Osteocyte (in vitro differentiated cells): ENCODE measurements at regions not wholly inside any gene's neighbourhood (a gene's known extent, or its start where the extent isn't known, plus 50 kb on each side); places are given as distances from the start of the nearest gene placed in this dataset.
"Not testable (repeated sequence)": the region's sequence is repeated elsewhere in the genome, so short reads cannot be mapped to it uniquely, and the experiment has no call there.

ENCODE experiments used
- DNase-seq: peaks from one replicate; pipeline ENCODE4 v3.0.0; 2021; ENCODE audit warnings: mixed read lengths; ENCODE audit not compliant: unreplicated experiment; ENCODE audit errors: extremely low spot score
- H3K27ac Mint-ChIP-seq: one replicate; pipeline ENCODE4 v1.8.0; 2021; ENCODE audit warnings: mild to moderate bottlenecking, mixed read lengths; ENCODE audit not compliant: unreplicated experiment
- H3K27me3 Mint-ChIP-seq: one replicate; pipeline ENCODE4 v1.8.0; 2021; ENCODE audit warnings: mixed read lengths; ENCODE audit not compliant: unreplicated experiment
- H3K36me3 Mint-ChIP-seq: one replicate; pipeline ENCODE4 v1.8.0; 2021; ENCODE audit warnings: mixed read lengths; ENCODE audit not compliant: unreplicated experiment
- H3K4me1 Mint-ChIP-seq: one replicate; pipeline ENCODE4 v1.8.0; 2021; ENCODE audit warnings: mixed read lengths; ENCODE audit not compliant: unreplicated experiment
- H3K4me3 Mint-ChIP-seq: one replicate; pipeline ENCODE4 v1.8.0; 2021; ENCODE audit warnings: mild to moderate bottlenecking, moderate library complexity, mixed read lengths; ENCODE audit not compliant: unreplicated experiment
- H3K9me3 Mint-ChIP-seq: one replicate; pipeline ENCODE4 v1.8.0; 2021; ENCODE audit warnings: mixed read lengths; ENCODE audit not compliant: unreplicated experiment
- TF ChIP-seq, protein P1 (sequence below): fragments of 200-600 bp; sonication (generic); IDR thresholded peaks from 2 replicates; pipeline ENCODE4 v1.5.0; 2021; ENCODE audit warnings: antibody characterized with exemption, mild to moderate bottlenecking, moderate library complexity

DNA sequence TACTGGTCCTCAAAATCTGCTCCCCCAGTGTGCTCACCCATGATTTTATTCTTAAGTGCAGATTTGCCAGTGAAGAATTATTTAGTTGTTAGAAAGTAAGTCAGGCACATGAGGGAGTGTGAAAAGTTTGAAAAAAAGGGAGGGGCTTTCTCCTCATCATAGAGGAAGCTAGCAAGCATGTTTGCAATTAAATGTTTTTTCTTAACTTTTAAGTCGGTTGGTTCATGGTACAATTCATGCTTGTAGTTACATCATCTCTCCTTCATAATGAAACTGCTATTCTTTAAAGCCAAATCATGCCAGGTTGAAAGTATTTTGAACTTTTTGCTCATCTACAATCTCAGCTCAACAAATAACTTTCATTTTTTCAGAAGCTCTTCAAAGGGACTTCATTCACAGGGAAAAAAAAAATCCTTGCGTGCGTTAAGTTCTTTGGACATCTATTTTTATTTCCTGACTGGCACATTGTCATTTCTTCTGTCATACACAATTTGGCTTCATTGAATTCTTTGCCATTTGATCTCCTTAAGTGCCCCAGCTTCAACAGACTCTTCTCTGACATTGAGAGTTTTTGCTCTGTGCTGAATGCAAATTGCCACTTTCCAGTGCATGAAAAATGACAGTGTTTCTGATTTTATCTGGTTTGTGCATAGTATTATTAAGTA lies 456.9 kb downstream of the TMEM232 start:
- peak overlapping the region; percentile 61 for H3K27ac Mint-ChIP-seq
- no peaks in the 10 kb centered on the region for H3K9me3 Mint-ChIP-seq
- peaks cover 25% of the 10 kb centered on the region for H3K4me1 Mint-ChIP-seq
- TF ChIP-seq, protein P1, sequence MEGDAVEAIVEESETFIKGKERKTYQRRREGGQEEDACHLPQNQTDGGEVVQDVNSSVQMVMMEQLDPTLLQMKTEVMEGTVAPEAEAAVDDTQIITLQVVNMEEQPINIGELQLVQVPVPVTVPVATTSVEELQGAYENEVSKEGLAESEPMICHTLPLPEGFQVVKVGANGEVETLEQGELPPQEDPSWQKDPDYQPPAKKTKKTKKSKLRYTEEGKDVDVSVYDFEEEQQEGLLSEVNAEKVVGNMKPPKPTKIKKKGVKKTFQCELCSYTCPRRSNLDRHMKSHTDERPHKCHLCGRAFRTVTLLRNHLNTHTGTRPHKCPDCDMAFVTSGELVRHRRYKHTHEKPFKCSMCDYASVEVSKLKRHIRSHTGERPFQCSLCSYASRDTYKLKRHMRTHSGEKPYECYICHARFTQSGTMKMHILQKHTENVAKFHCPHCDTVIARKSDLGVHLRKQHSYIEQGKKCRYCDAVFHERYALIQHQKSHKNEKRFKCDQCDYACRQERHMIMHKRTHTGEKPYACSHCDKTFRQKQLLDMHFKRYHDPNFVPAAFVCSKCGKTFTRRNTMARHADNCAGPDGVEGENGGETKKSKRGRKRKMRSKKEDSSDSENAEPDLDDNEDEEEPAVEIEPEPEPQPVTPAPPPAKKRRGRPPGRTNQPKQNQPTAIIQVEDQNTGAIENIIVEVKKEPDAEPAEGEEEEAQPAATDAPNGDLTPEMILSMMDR: no peak
- H3K36me3 Mint-ChIP-seq: no peaks in the 10 kb centered on the region
- H3K27me3 Mint-ChIP-seq: no peaks in the 10 kb centered on the region
- DNase-seq: no peak
- peak overlapping the region; percentile 23 for H3K4me3 Mint-ChIP-seq

DNA sequence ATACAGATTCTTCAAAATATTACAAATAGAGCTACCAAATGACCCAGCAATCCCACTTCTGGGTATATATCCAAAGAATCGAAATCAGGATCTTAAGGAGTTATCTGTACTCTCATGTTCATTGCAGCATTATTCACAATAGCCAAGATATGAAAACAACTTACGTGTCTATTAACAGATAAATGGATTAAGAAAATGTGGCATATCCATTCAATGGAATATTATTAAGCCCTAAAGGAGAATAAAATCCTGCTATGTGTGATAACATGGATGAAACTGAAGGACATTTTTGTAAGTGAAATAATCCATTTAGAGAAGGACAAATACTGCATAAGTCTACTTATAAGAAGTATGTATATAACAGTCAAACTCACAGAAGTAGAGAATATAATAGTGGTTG lies 450.6 kb downstream of the TMEM232 start:
- Mint-ChIP-seq H3K4me1 (peaks cover 4% of the 10 kb centered on the region), H3K36me3 (no peaks in the 10 kb centered on the region), H3K9me3 (peaks cover 16% of the 10 kb centered on the region), H3K27ac (no peak overlapping the region), H3K4me3 (no peak overlapping the region), H3K27me3 (no peaks in the 10 kb centered on the region)
- TF ChIP-seq, protein P1: no peak
- no peak for DNase-seq

DNA sequence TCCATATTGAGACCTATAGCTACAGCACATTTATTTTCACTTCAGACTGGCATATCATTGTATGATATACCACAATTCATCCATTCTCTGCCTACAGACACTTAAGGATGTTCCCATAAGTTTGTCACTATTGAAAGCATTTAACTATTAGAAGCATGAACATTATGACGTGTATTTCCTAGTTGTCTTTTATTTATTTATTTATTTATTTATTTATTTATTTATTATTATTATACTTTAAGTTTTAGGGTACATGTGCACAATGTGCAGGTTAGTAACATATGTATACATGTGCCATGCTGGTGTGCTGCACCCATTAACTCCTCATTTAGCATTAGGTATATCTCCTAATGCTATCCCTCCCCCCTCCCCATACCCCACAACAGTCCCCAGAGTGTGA lies 448.0 kb downstream of the TMEM232 start:
- not testable (repeated sequence) for H3K36me3 Mint-ChIP-seq, H3K27me3 Mint-ChIP-seq, H3K27ac Mint-ChIP-seq, H3K4me1 Mint-ChIP-seq, DNase-seq, H3K4me3 Mint-ChIP-seq
- H3K9me3 Mint-ChIP-seq: peaks cover 37% of the 10 kb centered on the region

DNA sequence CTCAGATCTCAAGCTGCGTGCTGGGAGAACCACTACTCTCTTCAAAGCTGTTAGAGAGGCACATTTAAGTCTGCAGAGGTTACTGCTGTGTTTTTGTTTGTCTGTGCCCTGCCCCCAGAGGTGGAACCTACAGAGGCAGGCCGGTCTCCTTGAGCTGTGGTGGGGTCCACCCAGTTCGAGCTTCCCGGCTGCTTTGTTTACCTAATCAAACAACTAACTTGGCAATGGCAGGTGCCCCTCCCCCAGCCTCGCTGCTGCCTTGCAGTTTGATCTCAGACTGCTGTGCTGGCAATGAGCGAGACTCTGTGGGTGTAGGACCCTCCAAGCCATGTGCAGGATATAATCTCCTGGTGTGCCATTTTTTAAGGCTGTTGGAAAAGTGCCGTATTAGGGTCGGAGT lies 442.4 kb downstream of the TMEM232 start:
- H3K4me1 Mint-ChIP-seq: peaks cover 11% of the 10 kb centered on the region
- not testable (repeated sequence) for H3K36me3 Mint-ChIP-seq, H3K27ac Mint-ChIP-seq, DNase-seq, H3K4me3 Mint-ChIP-seq, H3K27me3 Mint-ChIP-seq
- H3K9me3 Mint-ChIP-seq: peaks cover 29% of the 10 kb centered on the region

DNA sequence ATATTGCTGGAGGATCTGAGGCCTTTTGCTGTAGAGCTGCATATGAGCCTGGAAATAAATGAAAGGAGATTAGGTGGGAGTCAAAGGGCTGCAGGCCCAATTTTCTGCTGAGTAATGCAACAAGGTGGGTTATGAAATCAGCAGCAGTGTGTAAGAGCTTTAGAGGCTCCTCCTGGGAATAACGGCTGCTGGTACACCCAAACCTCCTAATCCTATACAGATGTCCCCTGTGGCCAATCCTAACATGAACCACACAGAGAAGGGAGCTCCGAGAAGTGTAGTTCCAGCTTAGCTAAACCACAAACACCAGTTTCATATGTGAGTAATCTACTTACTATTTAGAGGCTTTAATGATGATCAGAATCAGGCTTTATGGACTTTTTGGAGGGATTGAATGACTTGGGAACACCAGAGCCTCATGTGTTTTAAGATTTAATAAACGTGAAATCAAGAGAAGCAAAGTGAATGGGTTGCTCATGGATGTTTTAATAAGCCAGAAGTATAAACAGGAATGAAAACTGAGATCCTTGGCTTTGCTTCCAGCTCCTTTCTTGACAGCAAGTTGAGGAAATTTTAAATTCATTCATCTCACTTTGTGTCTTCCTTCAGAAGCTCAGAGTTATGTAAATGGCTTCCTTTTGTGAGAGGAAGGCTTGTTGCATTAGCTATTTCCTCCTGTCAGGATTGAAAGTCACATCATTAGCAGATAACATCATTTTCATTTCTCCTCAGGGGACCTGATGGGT lies 437.5 kb downstream of the TMEM232 start:
- no peak for DNase-seq
- Mint-ChIP-seq H3K36me3 (no peaks in the 10 kb centered on the region), H3K4me1 (peaks cover 18% of the 10 kb centered on the region), H3K27ac (peak overlapping the region; percentile 42), H3K9me3 (peaks cover 8% of the 10 kb centered on the region), H3K4me3 (no peak overlapping the region), H3K27me3 (no peaks in the 10 kb centered on the region)
- TF ChIP-seq, protein P1: no peak

- TF ChIP-seq, protein P1: no peak
- peaks cover 18% of the 10 kb centered on the region for H3K4me1 Mint-ChIP-seq
- no peak overlapping the region for H3K4me3 Mint-ChIP-seq
- DNase-seq: no peak
- no peaks in the 10 kb centered on the region for H3K27me3 Mint-ChIP-seq
- no peaks in the 10 kb centered on the region for H3K36me3 Mint-ChIP-seq
- peaks cover 7% of the 10 kb centered on the region for H3K9me3 Mint-ChIP-seq
- H3K27ac Mint-ChIP-seq: no peak overlapping the region
Observed at GRCh38 chr5:110289512-110289810, 437.0 kb downstream of the TMEM232 start.
